Muscle of leg (tissue), 3 donors: ENCODE measurements at regions not wholly inside any gene's neighbourhood (a gene's known extent, or its start where the extent isn't known, plus 50 kb on each side); places are given as distances from the start of the nearest gene placed in this dataset.
A peak's percentile ranks its signal among the peaks of the same experiment; 100 is the strongest.

Experiments used
- DNase-seq: peaks from one replicate; pipeline ENCODE4 v3.0.0; 2013
- H3K27ac ChIP-seq: one replicate; pipeline ENCODE4 v1.5.1; 2013; ENCODE audit warnings: mild to moderate bottlenecking, low read length, control low read depth
- H3K27me3 ChIP-seq: one replicate; pipeline ENCODE4 v1.6.1; 2013; ENCODE audit warnings: low read length; ENCODE audit not compliant: control insufficient read depth, insufficient read depth
- H3K36me3 ChIP-seq: one replicate; pipeline ENCODE4 v1.6.1; 2013; ENCODE audit warnings: low read length; ENCODE audit not compliant: control insufficient read depth, insufficient read depth
- H3K4me1 ChIP-seq: one replicate; pipeline ENCODE4 v1.6.1; 2013; ENCODE audit warnings: low read length; ENCODE audit not compliant: control insufficient read depth, insufficient read depth
- H3K4me3 ChIP-seq: one replicate; pipeline ENCODE4 v1.5.1; 2013; ENCODE audit warnings: low read length, control low read depth
- H3K9me3 ChIP-seq: replicated peaks from 2 replicates; pipeline ENCODE4 v1.6.1; 2013; ENCODE audit warnings: low read depth, low read length; ENCODE audit not compliant: control insufficient read depth
- WGBS: methylation state at CpG from one replicate; pipeline ENCODE4 v1.1.5; 2013; ENCODE audit warnings: missing lambda C conversion rate; ENCODE audit not compliant: insufficient coverage; 5-methylcytosine and 5-hydroxymethylcytosine counted together

DNA sequence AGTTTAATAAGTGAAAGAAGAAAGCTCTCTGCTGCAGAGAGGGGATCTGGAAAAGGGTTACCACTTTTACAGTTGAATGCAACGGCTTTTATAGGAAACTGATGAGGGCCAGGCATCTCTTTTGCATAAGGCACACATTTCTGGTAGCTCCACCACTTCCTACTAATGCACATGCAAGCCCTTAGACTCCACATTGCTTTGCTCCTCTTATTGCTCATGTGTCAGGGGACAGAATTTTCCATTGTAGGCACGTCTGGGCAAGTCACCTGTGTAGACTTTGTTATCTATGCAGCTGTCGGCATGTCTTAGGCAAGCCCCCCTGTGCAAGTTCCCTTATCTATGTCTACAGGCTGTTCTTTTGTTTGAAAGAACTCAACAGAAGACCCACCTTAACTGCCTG lies 294.6 kb upstream of the STS start:
- Histone ChIP-seq H3K27me3 (peaks cover 4% of the 10 kb centered on the region), H3K4me3 (no peak overlapping the region), H3K36me3 (no peaks in the 10 kb centered on the region), H3K9me3 (peaks cover 2% of the 10 kb centered on the region), H3K4me1 (no peaks in the 10 kb centered on the region), H3K27ac (no peak overlapping the region)
- 66% methylated on average over 2 of the region's 3 CpGs for WGBS
- no peak for DNase-seq

DNA sequence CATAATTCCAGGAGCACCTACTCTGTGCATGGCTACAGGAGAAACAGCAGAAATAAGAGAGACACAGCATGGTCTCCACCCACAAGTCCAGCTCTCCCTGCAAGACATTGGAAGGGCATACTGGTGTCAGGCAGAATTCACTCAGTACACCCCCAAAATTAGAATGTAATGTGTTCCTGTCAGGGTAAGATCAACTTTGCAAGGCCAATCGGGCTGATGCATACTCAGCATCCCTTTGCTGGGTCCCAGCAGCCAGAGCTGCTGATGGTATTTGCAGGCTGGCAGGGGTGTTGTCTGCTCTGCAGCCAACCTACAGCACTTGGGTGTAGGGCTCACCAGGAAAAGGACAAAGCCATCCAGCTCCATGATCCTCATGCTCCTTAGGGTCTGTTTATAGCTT lies 295.4 kb upstream of the STS start:
- Histone ChIP-seq H3K36me3 (no peaks in the 10 kb centered on the region), H3K4me3 (no peak overlapping the region), H3K27ac (no peak overlapping the region), H3K27me3 (peaks cover 4% of the 10 kb centered on the region), H3K4me1 (no peaks in the 10 kb centered on the region), H3K9me3 (peaks cover 2% of the 10 kb centered on the region)
- 88% methylated on average over 1 of the region's 1 CpG for WGBS
- DNase-seq = no peak

DNA sequence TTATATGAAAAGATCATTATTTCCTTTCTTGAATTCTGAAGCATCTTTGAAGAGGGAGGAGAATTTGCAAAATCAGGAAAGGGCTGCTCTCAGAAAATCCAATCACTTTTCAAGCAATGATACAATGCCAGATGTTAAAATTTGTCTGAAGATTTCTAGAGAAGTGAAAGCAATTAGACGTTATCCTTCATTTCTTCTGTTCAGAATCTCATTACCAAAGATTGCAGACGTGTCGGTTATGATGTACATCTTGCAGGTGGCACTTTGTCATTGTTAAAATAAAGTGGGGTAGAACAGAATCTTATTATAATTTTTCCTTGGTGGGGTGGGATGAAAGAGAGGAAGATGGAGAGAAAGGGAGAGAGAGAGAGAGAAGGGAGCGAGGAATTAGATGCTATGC lies 296.4 kb upstream of the STS start:
- Histone ChIP-seq H3K27me3 (peaks cover 4% of the 10 kb centered on the region), H3K27ac (no peak overlapping the region), H3K36me3 (no peaks in the 10 kb centered on the region), H3K4me1 (no peaks in the 10 kb centered on the region), H3K4me3 (no peak overlapping the region), H3K9me3 (peaks cover 2% of the 10 kb centered on the region)
- DNase-seq = no peak
- WGBS = no CpG with 5 or more reads among the region's 4 CpGs

DNA sequence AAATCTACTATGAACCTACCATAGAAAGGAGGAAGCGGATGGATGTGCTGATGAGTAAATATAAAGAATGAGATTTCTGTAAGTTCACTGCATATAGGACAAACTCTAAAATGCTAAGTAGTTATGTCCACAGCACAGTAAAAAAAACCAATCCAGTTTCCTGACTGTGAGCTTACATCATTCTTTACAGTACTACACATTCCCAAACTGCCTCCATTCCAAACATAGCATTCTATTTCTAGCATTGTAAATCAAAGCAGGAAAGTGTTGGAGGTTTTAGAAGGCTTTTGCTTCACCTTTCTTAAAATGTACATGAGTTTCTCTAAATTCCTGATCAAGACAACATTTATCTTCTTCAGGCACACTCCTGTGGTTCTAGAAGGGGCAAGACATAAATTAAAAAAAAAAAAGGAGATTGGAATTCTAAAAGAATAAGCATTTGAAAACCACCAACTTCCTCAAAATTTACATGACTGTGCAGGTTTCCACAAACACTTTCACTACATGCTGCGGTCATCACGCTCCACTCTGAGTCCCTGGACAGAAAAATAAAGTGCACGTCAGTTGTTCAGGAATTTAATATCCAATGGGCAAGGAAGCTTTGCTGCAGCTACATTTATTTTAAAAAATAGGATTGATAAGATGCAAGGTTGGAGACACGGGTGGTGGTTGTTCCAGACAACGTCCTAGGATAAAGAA lies 297.6 kb upstream of the STS start:
- Histone ChIP-seq H3K27ac (no peak overlapping the region), H3K36me3 (no peaks in the 10 kb centered on the region), H3K4me1 (no peaks in the 10 kb centered on the region), H3K4me3 (no peak overlapping the region), H3K9me3 (peaks cover 2% of the 10 kb centered on the region), H3K27me3 (peaks cover 4% of the 10 kb centered on the region)
- WGBS = no CpG with 5 or more reads among the region's 6 CpGs
- DNase-seq = peak; percentile 19

DNA sequence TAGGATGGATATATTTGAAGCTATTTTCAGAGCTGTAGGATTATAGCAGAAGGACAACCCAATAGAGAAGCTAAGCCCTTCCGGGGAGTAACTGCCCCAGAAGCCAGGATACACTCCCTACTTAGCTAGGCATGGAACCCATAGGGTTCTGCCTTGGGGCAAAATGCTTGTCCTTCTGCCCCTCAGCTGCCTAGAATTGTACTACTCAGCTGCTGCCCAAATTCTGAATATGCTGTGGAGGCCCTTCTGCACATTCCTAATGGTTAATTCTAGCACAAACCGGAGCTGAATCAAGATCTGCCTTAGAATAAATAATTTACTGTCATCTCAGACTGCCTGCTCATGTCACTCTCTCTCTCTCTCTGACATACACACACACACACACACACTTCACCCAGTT lies 297.7 kb upstream of the VCX3A start:
- Histone ChIP-seq H3K4me3 (no peak overlapping the region), H3K27me3 (peaks cover 2% of the 10 kb centered on the region), H3K9me3 (no peaks in the 10 kb centered on the region), H3K4me1 (no peaks in the 10 kb centered on the region), H3K36me3 (no peaks in the 10 kb centered on the region), H3K27ac (no peak overlapping the region)
- no peak for DNase-seq
- 100% methylated on average over 1 of the region's 2 CpGs for WGBS

GRCh38 chrX:6826856-6827255 lies 291.9 kb upstream of the VCX3A start:
- Histone ChIP-seq H3K9me3 (no peaks in the 10 kb centered on the region), H3K4me1 (no peaks in the 10 kb centered on the region), H3K36me3 (no peaks in the 10 kb centered on the region), H3K27ac (no peak overlapping the region), H3K27me3 (peaks cover 2% of the 10 kb centered on the region), H3K4me3 (no peak overlapping the region)
- no peak for DNase-seq
- 100% methylated on average over 1 of the region's 3 CpGs for WGBS

- no peaks in the 10 kb centered on the region for H3K27me3 ChIP-seq
- WGBS = 92% methylated on average over 2 of the region's 6 CpGs
- no peak overlapping the region for H3K4me3 ChIP-seq
- no peak overlapping the region for H3K27ac ChIP-seq
- H3K9me3 ChIP-seq = no peaks in the 10 kb centered on the region
- no peaks in the 10 kb centered on the region for H3K4me1 ChIP-seq
- H3K36me3 ChIP-seq = no peaks in the 10 kb centered on the region
- DNase-seq = no peak
Observed at GRCh38 chrX:6821730-6822129, 286.8 kb upstream of the VCX3A start.

GRCh38 chrX:6813836-6814370 lies 279.0 kb upstream of the VCX3A start:
- Histone ChIP-seq H3K9me3 (no peaks in the 10 kb centered on the region), H3K27me3 (no peaks in the 10 kb centered on the region), H3K4me3 (no peak overlapping the region), H3K36me3 (no peaks in the 10 kb centered on the region), H3K4me1 (no peaks in the 10 kb centered on the region), H3K27ac (no peak overlapping the region)
- peak; percentile 2 for DNase-seq
- WGBS = 35% methylated on average over 7 of the region's 8 CpGs

- Histone ChIP-seq H3K9me3 (no peaks in the 10 kb centered on the region), H3K36me3 (no peaks in the 10 kb centered on the region), H3K4me3 (no peak overlapping the region), H3K27ac (no peak overlapping the region), H3K4me1 (no peaks in the 10 kb centered on the region), H3K27me3 (no peaks in the 10 kb centered on the region)
- no CpG with 5 or more reads among the region's 1 CpG for WGBS
- DNase-seq = no peak
Observed at GRCh38 chrX:6812087-6812486, 277.2 kb upstream of the VCX3A start.

DNA sequence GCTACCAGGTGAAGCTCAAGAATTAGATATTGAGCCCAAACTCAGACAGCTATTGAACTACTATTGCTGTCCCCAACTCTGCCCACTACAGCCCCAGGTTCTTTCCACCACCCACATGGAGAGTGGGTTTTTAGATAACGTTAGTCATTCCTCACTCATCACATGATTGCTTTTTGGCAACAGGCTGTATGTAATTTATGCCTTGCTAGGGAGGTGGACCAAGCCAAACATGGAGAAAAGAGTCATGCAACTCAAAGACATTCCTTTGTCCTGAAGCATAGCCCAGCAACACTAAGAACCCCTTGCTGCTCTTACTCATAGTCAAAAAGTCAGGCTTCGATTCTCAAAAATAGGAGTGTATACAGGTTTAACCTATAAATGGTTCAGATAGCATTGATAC lies 275.9 kb upstream of the VCX3A start:
- no peaks in the 10 kb centered on the region for H3K4me1 ChIP-seq
- no peaks in the 10 kb centered on the region for H3K36me3 ChIP-seq
- H3K9me3 ChIP-seq = no peaks in the 10 kb centered on the region
- H3K4me3 ChIP-seq = no peak overlapping the region
- no peaks in the 10 kb centered on the region for H3K27me3 ChIP-seq
- WGBS = no CpG with 5 or more reads among the region's 2 CpGs
- H3K27ac ChIP-seq = no peak overlapping the region
- DNase-seq = no peak

DNA sequence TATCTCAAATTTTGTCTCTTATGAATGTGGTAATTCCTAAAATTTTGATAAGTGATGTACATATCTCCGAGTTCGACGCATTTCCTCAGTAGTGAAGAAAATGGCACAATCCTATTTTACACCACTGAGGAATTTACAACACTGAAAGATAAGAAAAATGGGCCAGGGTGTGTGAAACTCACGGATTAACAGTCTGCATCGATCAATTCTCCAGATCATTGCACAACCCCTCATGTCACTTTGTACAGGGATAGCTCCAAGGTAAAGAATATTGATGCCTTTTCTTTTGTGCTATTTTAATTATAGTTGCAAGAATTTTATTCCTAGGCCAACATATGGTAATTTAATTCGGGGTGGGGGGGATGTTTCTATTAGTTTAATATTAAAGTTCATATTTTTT lies 268.7 kb upstream of the VCX3A start:
- peaks cover 7% of the 10 kb centered on the region for H3K27me3 ChIP-seq
- no peak overlapping the region for H3K27ac ChIP-seq
- no CpG with 5 or more reads among the region's 6 CpGs for WGBS
- DNase-seq = no peak
- no peaks in the 10 kb centered on the region for H3K4me1 ChIP-seq
- no peaks in the 10 kb centered on the region for H3K36me3 ChIP-seq
- H3K4me3 ChIP-seq = no peak overlapping the region
- no peaks in the 10 kb centered on the region for H3K9me3 ChIP-seq
